ENCODE measurements at regions not wholly inside any gene's neighbourhood (a gene's known extent, or its start where the extent isn't known, plus 50 kb on each side); places are given as distances from the start of the nearest gene placed in this dataset.

- Histone ChIP-seq H3K27me3 (ENCODE audit: insufficient read depth, low read depth) (no peaks in the 10 kb centered on the region), H3K9ac (no peak overlapping the region), H3K4me1 (ENCODE audit: low read depth, poor library complexity, severe bottlenecking) (no peaks in the 10 kb centered on the region), H3K4me2 (no peak overlapping the region), H3K4me3 (IDR thresholded peaks at IDR 0.05; ENCODE audit: insufficient read depth, low read depth, low read length) (no peak overlapping the region), H3K36me3 (ENCODE audit: insufficient read depth) (no peaks in the 10 kb centered on the region), H3K27ac (no peak overlapping the region), H4K20me1 (ENCODE audit: insufficient read depth) (no peaks in the 10 kb centered on the region), H3K79me2 (ENCODE audit: insufficient read depth, low read depth) (no peaks in the 10 kb centered on the region), H2AFZ (ENCODE audit: low read depth) (no peak overlapping the region)
- TF ChIP-seq CTCF (conservative IDR thresholded peaks at IDR 0.05; ENCODE audit: low read depth, low read length): no peak
These were observed 239.1 kb downstream of the KLF12 start for GRCh38 chr13:73894995-73895571.

- no peak overlapping the region for H2AFZ ChIP-seq (ENCODE audit: low read depth)
- H3K4me2 ChIP-seq: no peak overlapping the region
- H3K4me3 ChIP-seq (IDR thresholded peaks at IDR 0.05; ENCODE audit: insufficient read depth, low read depth, low read length): no peak overlapping the region
- H3K27me3 ChIP-seq (ENCODE audit: insufficient read depth, low read depth): no peaks in the 10 kb centered on the region
- H3K9ac ChIP-seq: no peak overlapping the region
- no peaks in the 10 kb centered on the region for H3K4me1 ChIP-seq (ENCODE audit: low read depth, poor library complexity, severe bottlenecking)
- no peak for TF ChIP-seq CTCF (conservative IDR thresholded peaks at IDR 0.05; ENCODE audit: low read depth, low read length)
- H3K79me2 ChIP-seq (ENCODE audit: insufficient read depth, low read depth): no peaks in the 10 kb centered on the region
- no peak overlapping the region for H3K27ac ChIP-seq
- H3K36me3 ChIP-seq (ENCODE audit: insufficient read depth): no peaks in the 10 kb centered on the region
- no peaks in the 10 kb centered on the region for H4K20me1 ChIP-seq (ENCODE audit: insufficient read depth)
These were observed 240.4 kb downstream of the KLF12 start for GRCh38 chr13:73893833-73894232.

- no peak overlapping the region for H3K9ac ChIP-seq
- no peak overlapping the region for H3K4me2 ChIP-seq
- H3K4me1 ChIP-seq (ENCODE audit: low read depth, poor library complexity, severe bottlenecking): no peaks in the 10 kb centered on the region
- H3K27me3 ChIP-seq (ENCODE audit: insufficient read depth, low read depth): no peaks in the 10 kb centered on the region
- H3K79me2 ChIP-seq (ENCODE audit: insufficient read depth, low read depth): no peaks in the 10 kb centered on the region
- TF ChIP-seq CTCF (conservative IDR thresholded peaks at IDR 0.05; ENCODE audit: low read depth, low read length): no peak
- H3K27ac ChIP-seq: no peak overlapping the region
- H2AFZ ChIP-seq (ENCODE audit: low read depth): no peak overlapping the region
- no peaks in the 10 kb centered on the region for H4K20me1 ChIP-seq (ENCODE audit: insufficient read depth)
- no peak overlapping the region for H3K4me3 ChIP-seq (IDR thresholded peaks at IDR 0.05; ENCODE audit: insufficient read depth, low read depth, low read length)
- H3K36me3 ChIP-seq (ENCODE audit: insufficient read depth): no peaks in the 10 kb centered on the region
These were observed 242.4 kb downstream of the KLF12 start for GRCh38 chr13:73891805-73892204.

GRCh38 chr13:73883162-73883561 is 251.0 kb downstream of the KLF12 start:
- Histone ChIP-seq H3K4me1 (ENCODE audit: low read depth, poor library complexity, severe bottlenecking) (no peaks in the 10 kb centered on the region), H3K9ac (no peak overlapping the region), H3K27ac (no peak overlapping the region), H3K4me3 (IDR thresholded peaks at IDR 0.05; ENCODE audit: insufficient read depth, low read depth, low read length) (no peak overlapping the region), H4K20me1 (ENCODE audit: insufficient read depth) (no peaks in the 10 kb centered on the region), H3K79me2 (ENCODE audit: insufficient read depth, low read depth) (no peaks in the 10 kb centered on the region), H3K36me3 (ENCODE audit: insufficient read depth) (no peaks in the 10 kb centered on the region), H3K27me3 (ENCODE audit: insufficient read depth, low read depth) (no peaks in the 10 kb centered on the region), H2AFZ (ENCODE audit: low read depth) (no peak overlapping the region), H3K4me2 (no peak overlapping the region)
- no peak for TF ChIP-seq CTCF (conservative IDR thresholded peaks at IDR 0.05; ENCODE audit: low read depth, low read length)
